Stimulated activated CD4-positive, alpha-beta T cell treated with anti-CD3 and anti-CD28 coated beads, Interleukin-2, amount 100 ng/mL, for 24 hours (primary cell): ENCODE measurements at regions not wholly inside any gene's neighbourhood (a gene's known extent, or its start where the extent isn't known, plus 50 kb on each side); places are given as distances from the start of the nearest gene placed in this dataset.

Experiments used
- DNase-seq, 2 donors: peaks; one replicate each; pipeline ENCODE4 v3.0.0-alpha.2; 2020

DNA sequence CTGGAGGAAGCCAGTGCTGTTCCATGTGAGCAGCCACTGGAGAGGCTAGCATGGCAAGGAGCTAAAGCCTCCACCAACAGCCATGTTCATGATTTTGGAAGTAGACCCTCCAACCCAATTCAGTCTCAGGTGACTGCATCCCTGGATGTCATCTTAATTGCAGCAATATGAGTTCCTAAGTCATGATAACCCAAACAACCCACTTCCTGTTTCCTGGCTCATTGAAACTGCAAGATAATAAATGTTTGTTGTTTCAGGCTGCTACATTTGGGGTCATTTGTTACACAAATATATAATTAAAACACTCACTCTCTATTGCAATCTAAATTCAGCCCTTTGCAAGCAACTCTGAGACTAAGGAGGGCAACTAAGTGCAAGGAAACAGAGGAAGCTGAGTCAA, 62.4 kb upstream of the SLC24A5 start:
- no peak for DNase-seq

DNA sequence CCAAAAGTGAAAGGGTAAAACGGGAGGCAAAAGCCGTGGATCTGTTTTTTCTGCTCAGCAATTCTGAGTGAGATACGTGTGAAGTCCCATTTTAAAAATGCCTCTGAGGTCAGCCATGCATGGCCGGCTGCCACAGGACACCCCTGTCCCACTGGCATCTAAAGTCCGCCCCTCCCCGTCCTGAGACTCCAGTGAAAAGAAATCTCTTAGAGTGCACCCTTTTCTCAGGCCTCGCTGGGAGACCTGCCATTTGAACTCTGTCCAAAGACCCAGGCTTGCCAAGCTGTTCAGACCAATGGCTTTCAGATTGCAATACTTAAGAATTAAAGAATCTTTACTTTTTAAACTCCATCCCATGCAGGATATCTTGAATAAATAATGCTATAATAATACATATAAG, 61.0 kb upstream of the SLC24A5 start:
- DNase-seq, result no peak

DNA sequence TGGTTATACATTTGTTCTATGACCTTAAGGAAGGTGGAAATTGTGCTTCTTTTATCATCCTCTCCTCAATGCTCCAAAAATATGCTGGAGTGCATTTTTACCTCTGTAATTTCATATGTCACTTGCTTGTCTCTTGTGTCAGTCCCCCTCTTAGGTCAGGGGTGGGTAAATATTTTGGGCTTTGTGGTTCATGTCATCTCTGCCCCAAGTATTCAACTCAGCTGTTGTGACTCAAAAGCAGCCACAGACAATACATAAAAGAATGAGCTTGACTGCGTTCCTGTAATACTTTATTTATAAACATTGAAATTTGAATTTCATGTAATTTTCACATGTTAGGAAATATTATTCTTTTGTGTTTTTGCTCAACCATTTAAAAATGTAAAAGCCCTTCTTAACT, 60.4 kb upstream of the SLC24A5 start:
- DNase-seq, result no peak

DNA sequence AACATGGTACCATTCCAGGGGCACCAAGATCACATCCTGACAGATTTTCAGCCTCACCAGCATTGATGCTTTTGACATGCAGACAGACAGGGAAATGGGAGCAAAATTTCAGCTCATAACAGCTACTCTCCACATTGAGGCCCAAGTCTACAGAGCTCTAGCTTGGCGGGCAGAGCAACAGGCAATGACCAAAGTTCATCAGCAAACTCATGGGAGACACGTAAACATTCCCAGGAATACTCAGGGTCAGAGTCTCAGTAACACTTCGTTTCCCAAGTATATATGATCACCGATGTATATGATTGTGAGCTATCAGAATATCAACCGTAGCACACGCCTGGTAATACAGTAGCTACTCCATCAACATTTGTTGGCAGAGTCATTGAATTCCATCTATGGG, 59.2 kb upstream of the SLC24A5 start:
- no peak for DNase-seq

DNA sequence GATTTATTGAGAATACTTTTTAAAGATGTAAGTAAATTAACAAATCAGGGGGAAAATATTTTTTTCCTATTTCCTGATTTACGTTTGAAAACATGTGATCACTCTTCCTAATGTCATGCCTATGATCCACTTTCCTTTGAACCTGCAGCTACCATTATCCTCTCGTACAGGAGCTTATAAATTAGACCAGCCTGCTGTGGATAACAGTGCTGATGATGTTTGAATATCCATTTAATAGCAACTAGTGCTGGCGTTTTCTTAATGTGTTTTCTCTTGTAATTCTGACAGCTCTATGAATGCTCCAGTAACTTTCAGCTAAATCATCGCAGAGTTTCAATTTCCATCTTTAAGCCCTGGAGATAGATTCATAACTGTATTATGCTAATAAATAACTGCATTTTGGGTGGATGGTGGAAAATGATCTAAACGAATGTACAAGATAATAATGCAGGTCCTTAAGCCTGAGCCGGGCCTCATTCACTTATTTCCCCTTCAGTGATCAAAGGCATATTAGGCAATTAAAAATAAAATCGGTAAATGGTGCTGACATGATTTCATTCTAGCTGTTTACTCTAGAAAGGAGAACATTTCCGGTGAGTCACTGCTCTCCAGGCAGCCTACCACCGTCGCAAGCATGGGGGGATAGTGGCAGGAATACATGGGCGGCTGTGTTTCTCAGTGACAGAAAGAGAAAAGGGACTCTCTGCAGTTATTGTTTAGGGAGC, 58.5 kb upstream of the SLC24A5 start:
- no peak for DNase-seq

DNA sequence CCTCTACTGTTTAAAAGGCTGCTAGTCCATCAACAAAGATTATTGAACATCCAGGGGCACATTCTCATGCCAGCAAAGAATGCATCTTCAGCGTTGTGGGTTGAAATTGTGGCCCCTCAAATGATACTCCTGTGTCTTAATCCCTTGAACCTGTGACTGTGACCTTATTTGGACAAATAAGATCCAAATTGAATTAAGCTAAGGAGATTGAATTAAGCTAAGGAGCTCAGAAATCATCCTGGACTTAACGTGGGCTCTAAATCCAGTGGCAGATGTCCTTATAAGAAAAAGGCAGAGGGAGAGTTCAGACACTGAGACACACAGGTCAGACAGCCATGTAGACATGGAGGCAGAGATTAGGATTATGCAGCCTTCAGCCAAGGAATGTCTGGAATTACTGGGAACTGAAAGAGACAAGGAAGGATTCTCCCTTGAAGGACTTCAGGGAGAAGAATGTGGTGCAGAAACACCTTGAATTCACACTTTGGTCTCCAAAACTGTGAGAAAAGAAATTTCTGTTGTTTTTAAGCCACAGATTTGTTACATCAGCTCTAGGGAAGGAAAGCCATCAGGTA, 57.3 kb upstream of the SLC24A5 start:
- DNase-seq, result no peak

DNA sequence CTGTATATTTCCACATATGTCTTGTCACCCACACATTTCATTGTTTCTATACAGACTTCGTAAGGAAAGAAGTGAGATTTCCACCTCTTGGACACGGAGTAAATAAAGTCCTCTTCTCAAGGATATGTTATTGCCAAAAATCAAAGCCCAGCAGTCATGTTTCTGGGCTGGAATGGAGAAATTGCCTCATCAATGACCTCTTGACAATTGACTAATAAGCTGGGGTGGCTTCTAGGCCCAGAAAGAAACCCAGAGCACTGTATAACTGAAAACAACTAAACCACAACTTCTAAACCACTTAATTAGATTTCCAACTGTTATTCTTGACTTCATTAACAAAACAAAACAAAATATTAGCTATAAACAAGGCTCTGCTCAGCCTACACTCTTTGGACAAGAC, 56.4 kb upstream of the SLC24A5 start:
- DNase-seq, result no peak

DNA sequence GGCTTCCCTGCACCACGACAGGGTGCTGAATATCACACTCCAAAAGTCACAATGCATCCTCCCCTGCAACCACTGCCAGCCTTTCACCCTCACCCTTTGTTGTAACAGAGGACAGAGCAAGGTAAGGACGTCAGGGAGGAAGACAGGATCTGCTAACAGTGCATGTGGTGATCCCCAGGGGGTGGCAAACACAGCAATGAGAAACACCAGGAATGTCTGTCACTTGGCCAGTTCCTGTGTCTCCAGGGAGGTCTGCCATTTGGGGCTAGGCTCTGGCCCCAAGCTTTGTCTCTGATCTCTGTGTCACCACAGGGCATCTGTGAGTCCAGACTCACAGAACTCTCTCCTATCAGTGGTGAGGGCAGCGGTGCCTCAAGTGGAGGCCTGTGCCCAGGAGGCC, 54.3 kb upstream of the SLC24A5 start:
- no peak for DNase-seq
